ENCODE measurements at regions not wholly inside any gene's neighbourhood (a gene's known extent, or its start where the extent isn't known, plus 50 kb on each side); places are given as distances from the start of the nearest gene placed in this dataset.
"Not testable (repeated sequence)": the region's sequence is repeated elsewhere in the genome, so short reads cannot be mapped to it uniquely, and the experiment has no call there.

DNA sequence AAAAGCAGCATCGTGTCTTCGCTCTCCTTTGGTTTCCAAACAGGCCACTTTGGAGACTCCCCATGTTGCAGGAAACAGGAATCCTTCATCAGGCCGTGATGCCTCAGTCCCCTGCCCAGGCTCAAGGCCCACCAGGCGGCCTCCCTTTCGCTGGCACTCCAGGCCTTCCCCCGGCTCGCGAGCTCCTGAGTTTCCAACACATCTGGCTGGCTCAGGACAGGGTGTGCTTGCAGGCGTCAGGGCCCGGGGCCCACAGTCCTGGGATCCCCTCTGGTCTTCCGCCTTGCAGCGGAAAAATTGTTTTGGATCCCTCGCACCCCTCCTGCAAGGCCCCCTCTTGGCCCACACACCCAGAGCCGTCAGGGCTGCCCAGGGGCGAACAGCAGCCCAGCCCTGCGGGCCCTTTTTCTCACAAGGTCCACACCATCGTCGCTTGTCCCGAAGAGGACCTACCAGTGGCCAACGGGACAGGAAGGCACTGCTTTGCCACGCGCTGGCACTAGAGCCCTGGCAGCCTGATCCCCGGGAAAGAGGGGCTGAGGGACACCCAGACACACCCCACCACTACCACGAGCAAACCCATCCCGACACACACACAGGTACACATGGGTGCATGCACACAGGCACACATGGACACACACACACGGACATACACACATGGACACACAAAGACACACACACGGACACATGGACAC is 1930.9 kb upstream of the DEFB115 start:
- TF ChIP-seq, protein P1, sequence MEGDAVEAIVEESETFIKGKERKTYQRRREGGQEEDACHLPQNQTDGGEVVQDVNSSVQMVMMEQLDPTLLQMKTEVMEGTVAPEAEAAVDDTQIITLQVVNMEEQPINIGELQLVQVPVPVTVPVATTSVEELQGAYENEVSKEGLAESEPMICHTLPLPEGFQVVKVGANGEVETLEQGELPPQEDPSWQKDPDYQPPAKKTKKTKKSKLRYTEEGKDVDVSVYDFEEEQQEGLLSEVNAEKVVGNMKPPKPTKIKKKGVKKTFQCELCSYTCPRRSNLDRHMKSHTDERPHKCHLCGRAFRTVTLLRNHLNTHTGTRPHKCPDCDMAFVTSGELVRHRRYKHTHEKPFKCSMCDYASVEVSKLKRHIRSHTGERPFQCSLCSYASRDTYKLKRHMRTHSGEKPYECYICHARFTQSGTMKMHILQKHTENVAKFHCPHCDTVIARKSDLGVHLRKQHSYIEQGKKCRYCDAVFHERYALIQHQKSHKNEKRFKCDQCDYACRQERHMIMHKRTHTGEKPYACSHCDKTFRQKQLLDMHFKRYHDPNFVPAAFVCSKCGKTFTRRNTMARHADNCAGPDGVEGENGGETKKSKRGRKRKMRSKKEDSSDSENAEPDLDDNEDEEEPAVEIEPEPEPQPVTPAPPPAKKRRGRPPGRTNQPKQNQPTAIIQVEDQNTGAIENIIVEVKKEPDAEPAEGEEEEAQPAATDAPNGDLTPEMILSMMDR (IDR thresholded peaks at IDR 0.05; ENCODE audit: insufficient read depth, low read depth, low read length, missing control alignments), result no peak
- no peak overlapping the region for H3K4me3 ChIP-seq (ENCODE audit: low read depth, low read length)
- DNase-seq (ENCODE audit: low read depth), result no peak

DNA sequence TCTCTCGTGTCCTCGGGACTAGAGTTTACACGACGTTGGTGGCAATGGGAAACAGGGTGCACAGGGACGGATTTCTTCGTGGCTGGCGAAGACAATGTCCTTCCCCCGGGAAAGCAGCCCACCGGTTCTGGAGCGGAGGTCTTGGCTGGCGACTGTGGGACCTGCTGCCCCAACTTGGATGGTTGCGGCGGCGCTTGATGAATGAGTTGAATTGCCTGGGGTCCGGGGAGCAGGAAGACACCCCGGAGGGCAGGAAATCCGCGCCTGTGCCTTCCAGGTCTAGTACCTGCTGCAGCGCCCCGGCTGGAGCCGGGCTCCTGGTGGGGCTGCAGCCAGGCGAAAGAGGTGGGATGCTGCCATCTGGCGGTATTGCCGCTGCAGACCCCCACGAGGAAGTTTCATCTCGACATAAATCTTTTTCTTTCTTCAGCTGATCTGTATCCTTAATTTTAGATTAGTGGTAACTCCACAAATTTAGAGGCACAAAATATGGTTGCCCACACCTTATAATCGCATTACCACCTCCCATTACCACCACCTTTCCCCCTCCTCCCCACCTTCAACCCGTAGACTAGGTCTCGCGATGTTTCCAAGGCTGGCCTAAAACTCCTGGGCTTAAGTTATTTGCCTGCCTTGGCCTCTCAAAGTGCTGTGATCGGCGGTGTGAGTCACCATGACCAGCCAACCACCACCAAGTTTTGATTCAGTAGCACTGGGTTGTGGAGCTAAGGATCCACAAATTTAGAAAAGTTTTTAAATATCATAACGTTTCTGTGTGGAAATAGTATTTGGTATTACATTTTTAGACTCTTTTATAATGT is 1929.7 kb upstream of the DEFB115 start:
- not testable (repeated sequence) for DNase-seq (ENCODE audit: low read depth); H3K4me3 ChIP-seq (ENCODE audit: low read depth, low read length)
- TF ChIP-seq, protein P1 (IDR thresholded peaks at IDR 0.05; ENCODE audit: insufficient read depth, low read depth, low read length, missing control alignments), result peak; percentile 11

DNA sequence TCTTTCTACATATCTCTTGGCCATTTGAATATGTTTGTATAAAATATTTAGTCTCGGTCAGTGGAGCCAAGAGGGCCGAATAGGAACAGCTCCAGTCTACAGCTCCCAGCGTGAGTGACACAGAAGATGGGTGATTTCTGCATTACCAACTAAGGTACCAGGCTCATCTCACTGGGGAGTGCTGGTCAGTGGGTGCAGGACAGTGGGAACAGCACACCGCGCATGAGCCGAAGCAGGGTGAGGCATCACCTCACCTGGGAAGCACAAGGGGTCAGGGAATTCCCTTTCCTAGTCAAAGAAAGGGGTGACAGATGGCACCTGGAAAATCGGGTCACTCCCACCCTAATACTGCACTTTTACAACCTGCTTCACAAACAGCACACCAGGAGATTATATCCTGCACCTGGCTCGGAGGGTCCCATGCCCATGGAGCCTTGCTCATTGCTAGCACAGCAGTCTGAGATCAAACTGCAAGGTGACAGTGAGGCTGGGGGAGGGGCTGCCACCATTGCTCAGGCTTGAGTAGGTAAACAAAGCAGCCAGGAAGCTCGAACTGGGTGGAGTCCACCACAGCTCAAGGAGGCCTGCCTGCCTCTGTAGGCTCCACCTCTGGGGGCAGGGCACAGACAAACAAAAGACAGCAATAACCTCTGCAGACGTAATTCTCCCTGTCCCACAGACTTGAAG is 1926.9 kb upstream of the DEFB115 start:
- DNase-seq (ENCODE audit: low read depth); H3K4me3 ChIP-seq (ENCODE audit: low read depth, low read length): not testable (repeated sequence)

DNA sequence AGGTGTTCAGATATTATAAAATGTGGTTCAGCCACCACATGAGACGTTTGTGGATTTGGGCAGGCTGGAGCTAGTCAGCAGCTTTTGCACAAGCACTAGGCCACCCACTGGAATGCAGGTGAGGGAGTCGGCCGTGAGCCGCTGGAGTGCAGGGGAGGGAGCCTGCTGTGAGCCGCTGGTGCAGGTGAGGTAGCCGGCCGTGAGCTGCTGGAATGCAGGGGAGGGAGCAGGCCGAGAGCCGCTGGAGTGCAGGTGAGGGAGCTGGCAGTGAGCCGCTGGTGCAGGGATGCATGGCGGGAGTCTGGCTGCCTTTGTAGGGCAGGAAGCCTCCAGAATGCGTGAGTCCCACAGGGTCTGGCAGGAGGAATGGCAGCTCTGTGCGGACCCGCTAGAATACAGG is 1907.6 kb upstream of the DEFB115 start:
- H3K4me3 ChIP-seq (ENCODE audit: low read depth, low read length), result no peak overlapping the region
- TF ChIP-seq, protein P1 (IDR thresholded peaks at IDR 0.05; ENCODE audit: insufficient read depth, low read depth, low read length, missing control alignments), result no peak
- no peak for DNase-seq (ENCODE audit: low read depth)

DNA sequence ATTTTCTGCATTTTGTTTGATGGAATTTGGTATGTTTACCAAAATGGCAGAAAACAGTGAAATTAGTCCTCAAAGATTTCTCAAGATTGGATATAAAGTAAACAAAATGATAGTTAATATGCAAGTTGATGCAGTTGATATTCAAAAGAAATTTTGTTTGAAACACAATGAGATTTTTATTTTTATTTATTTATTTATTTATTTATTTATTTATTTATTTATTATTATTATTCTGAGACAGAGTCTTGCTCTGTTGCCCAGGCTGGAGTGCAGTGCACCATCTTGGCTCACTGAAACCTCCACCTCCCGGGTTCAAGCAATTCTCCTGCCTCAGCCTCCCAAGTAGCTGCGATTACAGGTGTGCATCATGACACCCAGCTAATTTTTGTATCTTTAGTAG is 1881.5 kb upstream of the DEFB115 start:
- not testable (repeated sequence) for H3K4me3 ChIP-seq (ENCODE audit: low read depth, low read length); DNase-seq (ENCODE audit: low read depth)

DNA sequence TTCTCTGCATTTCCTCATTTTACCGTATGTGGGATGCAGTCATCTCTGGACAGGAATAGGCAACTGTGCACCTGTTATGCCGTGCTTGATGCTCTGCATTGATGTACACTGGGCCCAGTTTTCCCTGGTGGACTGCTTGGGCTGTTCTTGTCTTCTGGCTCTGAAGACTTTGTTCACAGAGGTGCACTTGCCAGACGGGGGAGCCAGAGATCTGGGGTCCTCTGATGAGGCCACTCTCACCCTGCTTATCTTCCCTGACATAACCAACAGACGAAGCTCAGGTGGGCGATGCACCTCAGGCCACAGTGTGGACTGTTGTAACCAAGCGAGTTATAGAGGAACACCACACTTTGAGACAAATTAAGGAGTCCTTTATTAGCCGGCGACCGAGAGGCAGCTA is 1864.6 kb upstream of the DEFB115 start:
- not testable (repeated sequence) for H3K4me3 ChIP-seq (ENCODE audit: low read depth, low read length); DNase-seq (ENCODE audit: low read depth)

DNA sequence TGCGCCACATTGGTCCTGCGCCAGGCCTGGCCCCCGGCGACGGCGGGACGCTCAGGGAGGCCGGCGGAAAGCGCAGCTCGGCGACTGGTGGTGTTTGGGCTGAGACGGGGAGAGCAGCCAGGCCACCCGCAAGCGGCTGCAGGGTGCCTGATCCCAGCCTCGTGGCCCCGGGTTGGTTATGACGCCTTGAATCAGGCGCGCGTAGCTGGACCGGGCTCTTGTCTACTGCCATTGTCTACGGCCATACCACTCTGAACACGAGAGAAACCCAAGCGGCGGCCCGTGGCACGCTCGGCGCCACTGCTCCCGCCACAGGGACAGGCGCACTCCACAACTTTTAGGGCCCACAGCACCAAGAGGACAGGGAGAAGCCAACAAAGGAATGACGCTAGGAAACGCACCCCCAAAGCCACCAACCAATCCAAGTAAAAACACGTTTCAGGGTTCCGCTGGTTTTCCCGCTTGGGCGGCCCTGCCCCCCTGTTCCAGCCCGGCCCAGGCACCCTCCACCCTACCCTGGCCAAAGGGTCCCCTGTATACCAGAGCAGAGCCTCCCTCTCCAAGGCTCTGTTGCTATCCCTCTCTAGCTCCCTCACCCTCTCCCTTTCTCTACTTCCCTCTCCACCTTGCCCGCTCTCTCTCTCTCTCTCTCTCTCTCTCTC is 1849.3 kb upstream of the DEFB115 start:
- TF ChIP-seq, protein P1 (IDR thresholded peaks at IDR 0.05; ENCODE audit: insufficient read depth, low read depth, low read length, missing control alignments), result no peak
- H3K4me3 ChIP-seq (ENCODE audit: low read depth, low read length), result no peak overlapping the region
- DNase-seq (ENCODE audit: low read depth), result no peak

DNA sequence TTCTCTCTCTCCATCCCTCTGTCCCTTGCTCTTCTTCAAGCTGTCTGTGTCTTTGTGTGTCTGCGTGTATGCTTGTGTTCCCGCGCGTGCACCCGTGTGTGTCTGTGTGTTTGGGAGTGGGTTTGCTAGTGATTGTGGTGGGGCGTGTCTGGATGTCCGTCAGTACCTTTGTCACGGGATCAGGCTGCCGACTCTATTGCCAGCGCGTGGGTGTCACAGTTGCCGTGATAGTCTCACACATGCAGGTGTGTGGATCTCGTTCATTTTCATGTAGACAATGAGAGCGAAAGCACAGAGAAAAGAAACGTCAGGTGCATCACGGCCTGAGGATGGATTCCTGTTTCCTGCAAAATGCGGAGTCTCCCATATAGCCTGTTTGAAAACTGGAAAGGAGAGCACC is 1848.8 kb upstream of the DEFB115 start:
- not testable (repeated sequence) for DNase-seq (ENCODE audit: low read depth); H3K4me3 ChIP-seq (ENCODE audit: low read depth, low read length)

DNA sequence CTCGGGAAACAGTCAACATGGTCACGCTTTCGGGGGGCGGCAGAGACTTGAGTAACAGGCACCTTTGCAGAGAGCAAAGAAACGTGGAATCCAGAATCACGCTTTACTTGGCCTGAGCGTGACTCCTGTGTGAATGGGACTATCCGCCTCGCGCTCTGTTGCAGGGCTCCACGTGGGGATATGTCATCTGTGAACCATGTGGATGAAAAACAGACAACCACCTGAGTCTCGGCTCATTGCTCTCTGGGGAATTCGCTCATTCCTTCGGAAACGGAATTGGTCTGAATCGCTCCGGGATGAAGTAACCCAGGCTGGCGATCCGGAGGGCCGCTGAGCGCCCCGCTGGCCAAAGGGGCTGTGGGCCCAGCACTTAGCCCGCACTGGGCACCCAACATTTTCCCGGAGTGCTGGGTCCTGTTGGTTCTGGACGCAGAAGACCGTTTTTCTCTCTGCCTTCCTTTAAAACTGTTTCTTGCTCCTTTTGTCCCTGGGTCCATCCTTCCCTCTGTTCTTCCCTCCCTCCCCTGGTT is 1848.2 kb upstream of the DEFB115 start:
- not testable (repeated sequence) for DNase-seq (ENCODE audit: low read depth); H3K4me3 ChIP-seq (ENCODE audit: low read depth, low read length)

Data from GM12865 (cell line).